ENCODE measurements at regions not wholly inside any gene's neighbourhood (a gene's known extent, or its start where the extent isn't known, plus 50 kb on each side); places are given as distances from the start of the nearest gene placed in this dataset.

GRCh38 chr7:52669031-52669430 is 366.4 kb upstream of the POM121L12 start:
- TF ChIP-seq, protein P1, sequence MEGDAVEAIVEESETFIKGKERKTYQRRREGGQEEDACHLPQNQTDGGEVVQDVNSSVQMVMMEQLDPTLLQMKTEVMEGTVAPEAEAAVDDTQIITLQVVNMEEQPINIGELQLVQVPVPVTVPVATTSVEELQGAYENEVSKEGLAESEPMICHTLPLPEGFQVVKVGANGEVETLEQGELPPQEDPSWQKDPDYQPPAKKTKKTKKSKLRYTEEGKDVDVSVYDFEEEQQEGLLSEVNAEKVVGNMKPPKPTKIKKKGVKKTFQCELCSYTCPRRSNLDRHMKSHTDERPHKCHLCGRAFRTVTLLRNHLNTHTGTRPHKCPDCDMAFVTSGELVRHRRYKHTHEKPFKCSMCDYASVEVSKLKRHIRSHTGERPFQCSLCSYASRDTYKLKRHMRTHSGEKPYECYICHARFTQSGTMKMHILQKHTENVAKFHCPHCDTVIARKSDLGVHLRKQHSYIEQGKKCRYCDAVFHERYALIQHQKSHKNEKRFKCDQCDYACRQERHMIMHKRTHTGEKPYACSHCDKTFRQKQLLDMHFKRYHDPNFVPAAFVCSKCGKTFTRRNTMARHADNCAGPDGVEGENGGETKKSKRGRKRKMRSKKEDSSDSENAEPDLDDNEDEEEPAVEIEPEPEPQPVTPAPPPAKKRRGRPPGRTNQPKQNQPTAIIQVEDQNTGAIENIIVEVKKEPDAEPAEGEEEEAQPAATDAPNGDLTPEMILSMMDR (IDR thresholded peaks at IDR 0.05): no peak
- no peak for TF ChIP-seq POLR2A (IDR thresholded peaks at IDR 0.05)

Measured in testis (tissue), 2 donors.